GM19395 (cell line): ENCODE measurements at regions not wholly inside any gene's neighbourhood (a gene's known extent, or its start where the extent isn't known, plus 50 kb on each side); places are given as distances from the start of the nearest gene placed in this dataset.
"Not testable (repeated sequence)": the region's sequence is repeated elsewhere in the genome, so short reads cannot be mapped to it uniquely, and the experiment has no call there.

ENCODE experiments used
- ATAC-seq: cut with Tn5 transposase; IDR thresholded peaks from one replicate; pipeline ENCODE4 v1.9.1; 2021; ENCODE audit warnings: mild to moderate bottlenecking, moderate library complexity; ENCODE audit not compliant: unreplicated experiment

DNA sequence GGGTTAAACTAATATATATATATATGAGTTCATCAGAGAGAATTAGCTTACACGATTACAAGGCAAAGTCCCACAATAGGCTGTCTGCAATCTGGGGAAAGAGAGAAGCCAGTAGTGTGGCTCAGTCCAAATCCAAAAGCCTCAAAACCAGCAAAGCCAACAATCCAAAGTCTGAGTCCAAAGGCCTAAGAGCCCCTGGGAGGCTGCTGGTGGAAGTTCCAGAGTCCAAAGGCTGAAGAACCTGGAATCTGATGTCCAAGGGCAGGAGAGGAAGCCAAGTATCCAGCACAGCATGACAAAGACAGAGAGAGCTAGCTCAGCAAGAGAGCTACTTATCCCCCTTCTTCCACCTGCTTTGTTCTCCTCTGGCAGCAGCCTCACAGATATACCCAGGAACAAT lies 274.7 kb upstream of the ID4 start:
- no peak for ATAC-seq

DNA sequence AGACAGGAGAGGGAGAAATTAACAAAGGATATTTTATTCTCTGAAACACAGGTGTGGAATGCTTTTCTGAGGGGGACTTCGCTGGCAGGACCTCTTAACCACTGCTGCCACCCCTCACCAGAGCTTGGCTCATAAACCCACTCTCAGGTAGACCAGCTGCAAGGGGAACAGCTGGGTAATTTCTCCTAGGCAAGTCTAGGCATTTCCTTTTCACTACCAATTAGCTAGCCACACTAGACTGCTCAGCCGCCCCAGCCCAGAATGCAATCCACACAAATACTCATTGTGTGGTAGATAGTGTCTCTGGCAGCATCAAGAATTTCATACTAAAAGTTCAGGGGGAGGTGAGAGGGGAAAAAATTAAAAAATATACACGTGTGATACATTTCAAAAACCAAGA lies 267.6 kb upstream of the ID4 start:
- ATAC-seq, result no peak

GRCh38 chr6:19571176-19571575 lies 266.0 kb upstream of the ID4 start:
- ATAC-seq, result no peak

DNA sequence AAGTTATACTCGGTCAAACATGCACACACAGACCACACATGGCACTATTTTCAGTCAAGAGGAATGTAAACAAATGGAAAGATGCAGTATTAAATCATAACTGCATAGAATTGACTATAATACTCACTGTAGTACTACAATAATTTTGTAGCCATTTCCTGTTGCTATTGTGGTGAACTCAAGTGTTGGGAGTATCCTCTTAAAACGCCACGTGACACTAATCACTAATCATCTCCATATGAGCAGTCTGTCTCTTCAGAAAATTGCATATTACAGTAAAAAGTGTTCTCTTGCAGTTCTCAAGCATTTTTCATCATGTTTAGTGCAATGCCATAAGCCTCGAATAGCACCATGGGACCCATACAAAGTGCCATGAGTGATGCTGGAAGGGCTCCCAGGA lies 258.7 kb upstream of the ID4 start:
- ATAC-seq, result no peak

DNA sequence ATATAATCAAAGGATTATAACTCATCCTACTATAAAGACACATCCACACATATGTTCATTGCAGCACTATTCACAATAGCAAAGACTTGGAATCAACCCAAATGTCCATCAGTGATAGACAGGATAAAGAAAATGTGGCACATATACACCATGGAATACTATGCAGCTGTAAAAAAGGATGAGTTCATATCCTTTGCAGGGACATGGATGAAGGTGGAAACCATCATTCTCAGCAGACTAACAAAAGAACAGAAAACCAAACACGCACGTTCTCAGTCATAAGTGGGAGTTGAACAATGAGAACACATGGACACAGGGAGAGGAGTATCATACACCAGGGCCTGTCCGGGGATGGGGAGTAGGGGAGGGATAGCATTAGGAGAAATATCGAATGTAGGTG lies 253.0 kb upstream of the ID4 start:
- ATAC-seq, result not testable (repeated sequence)

DNA sequence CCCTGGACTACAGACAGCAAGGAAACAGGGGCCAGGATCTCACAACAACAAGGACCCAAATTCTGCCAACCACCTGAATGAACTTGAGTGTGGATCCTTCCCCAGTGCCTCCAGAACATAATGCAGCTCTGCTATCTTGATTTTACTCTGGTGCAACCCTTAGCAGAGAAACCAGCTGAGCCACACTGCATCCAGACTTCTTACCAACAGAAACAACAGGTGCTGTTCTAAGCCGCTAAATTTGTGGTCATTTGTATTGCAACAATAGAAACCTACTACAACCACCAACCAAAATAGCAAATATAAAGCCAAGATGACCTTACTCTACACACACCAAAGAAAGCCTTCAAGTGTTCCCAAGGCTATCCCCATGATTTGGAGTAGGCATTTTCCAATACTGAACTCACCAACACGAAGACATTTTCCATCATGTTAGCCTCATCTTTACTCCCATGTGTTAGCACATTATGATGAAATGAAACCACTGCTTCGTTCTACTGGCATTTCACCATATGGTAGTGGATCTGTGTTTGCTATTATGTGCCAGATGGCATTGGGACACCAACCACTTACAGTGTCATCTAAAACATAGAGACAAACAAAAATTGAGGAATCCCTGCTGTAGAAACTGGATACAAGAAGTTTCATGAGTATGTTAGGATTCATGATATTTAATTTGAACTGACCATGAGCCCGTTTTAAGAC lies 249.8 kb upstream of the ID4 start:
- no peak for ATAC-seq

- ATAC-seq, result no peak
These were observed 246.6 kb upstream of the ID4 start for GRCh38 chr6:19590501-19591131.

- ATAC-seq, result no peak
These were observed 239.3 kb upstream of the ID4 start for GRCh38 chr6:19597809-19598320.

- no peak for ATAC-seq
These were observed 237.2 kb upstream of the ID4 start for GRCh38 chr6:19599796-19600464.

- ATAC-seq, result no peak
These were observed 234.6 kb upstream of the ID4 start for GRCh38 chr6:19602434-19603013.

DNA sequence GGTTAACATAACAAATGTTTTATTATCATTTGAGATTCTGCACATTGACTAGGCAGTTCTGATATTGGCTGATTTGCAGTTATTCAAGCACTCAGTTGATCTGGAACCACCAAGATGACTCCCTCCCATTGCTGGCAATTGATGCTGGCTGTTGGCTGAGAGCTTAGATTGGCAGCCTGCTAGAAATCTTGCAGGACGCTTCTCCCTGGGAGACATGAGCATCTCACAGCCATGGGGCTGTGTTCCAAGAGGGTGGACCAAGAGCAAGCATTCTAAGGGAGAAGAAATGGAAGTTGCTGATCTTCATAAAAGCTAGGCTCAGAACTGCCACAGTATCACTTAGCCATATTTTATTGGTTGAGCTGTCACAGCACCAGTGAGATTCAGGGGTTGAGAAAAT lies 233.4 kb upstream of the ID4 start:
- ATAC-seq, result no peak

- ATAC-seq, result no peak
These were observed 231.5 kb upstream of the ID4 start for GRCh38 chr6:19605624-19606023.

- ATAC-seq, result no peak
These were observed 228.6 kb upstream of the ID4 start for GRCh38 chr6:19608546-19608945.

GRCh38 chr6:19609972-19610641 lies 227.1 kb upstream of the ID4 start:
- ATAC-seq, result no peak

DNA sequence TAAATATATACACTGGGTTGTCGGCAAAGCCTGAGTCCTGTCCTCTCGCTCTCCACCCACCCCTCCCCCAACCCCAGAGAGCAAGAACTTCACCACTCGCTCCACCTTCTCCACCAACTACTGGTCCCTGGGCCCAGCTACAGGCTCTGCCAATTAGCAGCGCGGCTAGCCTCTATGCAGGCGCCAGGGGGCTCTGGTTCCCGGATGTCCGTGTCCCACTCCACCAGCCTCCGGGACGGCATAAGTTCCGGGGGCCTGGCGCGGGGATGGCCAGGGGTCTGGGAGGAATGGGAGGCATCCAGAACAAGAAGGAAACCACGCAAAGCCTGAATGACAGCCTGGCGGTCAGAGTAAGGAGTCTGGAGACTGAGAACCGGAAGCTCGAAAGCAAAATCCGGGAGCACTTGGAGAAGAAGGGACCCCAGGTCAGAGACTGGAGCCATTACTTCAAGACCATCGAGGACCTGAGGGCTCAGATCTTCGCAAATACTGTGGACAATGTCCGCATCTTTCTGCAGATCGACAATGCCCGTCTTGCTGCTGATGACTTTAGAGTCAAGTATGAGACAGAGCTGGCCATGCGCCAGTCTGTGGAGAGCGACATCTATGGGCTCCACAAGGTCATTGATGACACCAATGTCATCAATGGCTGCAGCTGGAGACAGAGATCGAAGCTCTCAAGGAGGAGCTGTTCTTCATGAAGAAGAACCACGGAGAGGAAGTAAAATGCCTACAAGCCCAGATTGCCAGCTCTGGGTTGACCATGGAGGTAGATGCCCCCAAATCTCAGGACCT lies 224.3 kb upstream of the ID4 start:
- not testable (repeated sequence) for ATAC-seq

DNA sequence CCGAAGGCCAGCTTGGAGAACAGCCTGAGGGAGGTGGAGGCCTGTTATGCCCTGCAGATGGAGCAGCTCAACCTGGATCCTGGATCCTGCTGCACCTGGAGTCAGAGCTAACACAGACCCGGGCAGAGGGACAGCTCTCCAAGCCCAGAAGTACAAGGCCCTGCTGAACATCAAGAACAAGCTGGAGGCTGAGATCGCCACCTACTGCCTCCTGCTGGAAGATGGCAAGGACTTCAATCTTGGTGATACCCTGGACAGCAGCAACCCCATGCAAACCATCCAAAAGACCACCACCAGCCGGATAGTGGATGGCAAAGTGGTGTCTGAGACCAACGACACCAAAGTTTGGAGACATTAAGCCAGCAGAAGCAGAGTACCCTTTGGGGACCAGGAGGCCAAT lies 223.5 kb upstream of the ID4 start:
- ATAC-seq, result no peak

DNA sequence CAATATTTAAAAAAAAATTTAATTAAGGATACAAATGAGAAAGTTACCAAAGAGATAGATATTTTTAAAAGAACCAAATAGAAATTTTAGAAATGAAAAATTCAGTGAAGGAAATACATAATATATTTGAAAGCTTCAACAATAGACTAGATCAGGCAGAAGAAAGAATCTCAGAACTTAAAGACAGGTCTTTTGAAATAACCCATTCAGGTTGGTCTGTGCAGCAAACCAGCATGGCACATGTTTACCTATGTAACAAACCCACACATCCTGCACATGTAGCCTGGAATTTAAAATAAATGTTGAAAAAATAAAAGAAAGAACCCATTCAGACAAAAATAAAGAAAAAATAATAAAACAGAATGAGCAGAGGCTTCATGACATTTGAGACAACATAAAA lies 221.1 kb upstream of the ID4 start:
- no peak for ATAC-seq

GRCh38 chr6:19632230-19632629 lies 204.9 kb upstream of the ID4 start:
- ATAC-seq, result no peak

DNA sequence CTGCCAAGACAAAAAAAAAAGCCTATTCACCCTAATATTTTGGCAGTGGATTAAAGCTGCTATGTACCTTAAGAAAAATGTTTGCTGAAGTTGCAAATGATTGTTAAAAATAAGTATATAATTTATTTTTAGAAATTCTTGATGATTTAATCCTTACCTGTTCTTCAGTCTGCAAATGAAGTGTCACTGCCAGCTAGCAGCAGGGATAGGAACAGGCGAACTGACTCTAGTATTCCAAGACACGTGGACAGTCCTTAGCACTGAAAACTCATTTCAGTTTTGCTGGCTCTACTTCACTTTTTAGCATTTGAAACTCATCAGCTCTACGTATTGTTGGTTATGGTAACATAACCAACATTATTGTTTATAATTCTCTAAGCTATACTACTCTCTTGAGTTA lies 204.4 kb upstream of the ID4 start:
- no peak for ATAC-seq

DNA sequence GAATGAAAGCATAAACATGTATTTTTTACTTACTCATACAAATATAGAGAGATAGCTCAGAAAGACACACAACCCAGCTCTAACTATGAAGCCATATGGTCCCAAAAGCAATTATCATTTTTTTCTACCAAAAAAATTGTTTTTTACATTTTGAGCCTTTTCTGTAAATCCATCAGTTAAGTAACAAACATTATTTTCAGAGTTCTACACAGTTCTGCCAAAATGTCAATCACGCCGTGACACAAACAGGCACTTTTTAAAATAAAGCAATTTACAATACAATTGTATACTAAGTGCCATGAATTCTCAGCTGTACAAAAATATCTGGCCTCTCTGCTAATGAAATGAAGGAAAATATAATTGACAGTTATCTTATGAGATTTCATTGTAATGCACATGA lies 201.4 kb upstream of the ID4 start:
- no peak for ATAC-seq
